Transverse colon (tissue), 4 donors: ENCODE measurements at regions not wholly inside any gene's neighbourhood (a gene's known extent, or its start where the extent isn't known, plus 50 kb on each side); places are given as distances from the start of the nearest gene placed in this dataset.

ENCODE experiments used
- CTCF ChIP-seq, 5 experiments: fragments of 200-600 bp in 3 of 5; fragments of 450-650 bp in 2 of 5; sonication (generic) in 3 of 5; IDR thresholded peaks; 1 replicate in 2 of 5; 2 replicates in 3 of 5; pipeline ENCODE4 v1.5.1; 2016 to 2017; ENCODE audit warnings: antibody characterized with exemption in 5 of 5, inconsistent platforms in 3 of 5, mild to moderate bottlenecking in 2 of 5, moderate library complexity in 1 of 5
- POLR2AphosphoS5 ChIP-seq, 3 donors: sonication (generic); formaldehyde crosslinking; IDR thresholded peaks; one replicate each; pipeline ENCODE4 v1.6.1; 2016; ENCODE audit warnings: antibody characterized with exemption in 3 of 3

- TF ChIP-seq CTCF (IDR thresholded peaks at IDR 0.05) (no peak), POLR2AphosphoS5 (IDR thresholded peaks at IDR 0.05) (no peak)
Measured at GRCh38 chr5:36452424-36453006, 150.8 kb upstream of the RANBP3L start.
